ENCODE measurements at regions not wholly inside any gene's neighbourhood (a gene's known extent, or its start where the extent isn't known, plus 50 kb on each side); places are given as distances from the start of the nearest gene placed in this dataset.
"Not testable (repeated sequence)": the region's sequence is repeated elsewhere in the genome, so short reads cannot be mapped to it uniquely, and the experiment has no call there.

GRCh38 chr10:9254353-9254752, 1199.9 kb downstream of the GATA3 start:
- no peak for DNase-seq

GRCh38 chr10:9260690-9261089, 1206.2 kb downstream of the GATA3 start:
- DNase-seq: no peak

DNA sequence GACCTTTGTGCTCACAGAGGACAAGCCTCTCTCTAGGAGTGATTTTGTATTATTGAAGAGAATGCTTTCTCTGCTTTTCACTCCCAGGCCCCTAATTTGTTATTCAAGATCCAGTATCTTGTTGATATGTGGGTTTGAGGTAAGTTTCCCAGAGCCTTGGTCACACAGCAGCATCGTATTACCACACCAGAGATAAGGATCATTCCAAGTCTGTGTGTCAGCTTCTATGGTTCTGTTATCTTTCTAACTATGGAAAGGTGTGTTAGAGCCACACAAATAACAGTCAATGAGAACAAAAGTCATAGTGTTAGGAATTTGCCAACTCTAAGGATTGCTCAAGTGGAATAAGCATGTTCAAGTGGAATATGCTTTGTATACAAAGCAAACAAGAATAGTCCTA, 1208.3 kb downstream of the GATA3 start:
- DNase-seq: no peak

DNA sequence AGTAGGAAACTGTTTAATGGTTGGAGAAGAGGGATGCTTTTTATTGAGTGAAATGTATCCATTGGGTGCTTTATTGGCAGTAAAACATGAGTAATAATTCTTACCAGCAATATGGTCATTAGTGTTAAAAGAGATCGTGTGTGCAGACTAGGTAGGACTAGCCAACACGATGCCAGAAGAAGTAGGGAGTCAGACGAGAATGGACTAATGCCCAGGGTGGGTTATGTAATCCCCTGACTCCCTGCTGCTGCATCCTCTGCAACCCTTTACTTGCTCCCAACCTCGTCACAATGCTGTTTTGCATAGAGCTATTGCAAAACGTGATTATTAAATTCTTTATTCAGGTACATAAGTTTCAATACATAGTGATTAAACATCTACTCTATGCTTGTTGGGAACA, 1213.7 kb downstream of the GATA3 start:
- DNase-seq: no peak

GRCh38 chr10:9273126-9273833, 1218.8 kb downstream of the GATA3 start:
- not testable (repeated sequence) for DNase-seq

- no peak for DNase-seq
These were observed 1219.8 kb downstream of the GATA3 start for GRCh38 chr10:9274206-9274755.

- DNase-seq: no peak
These were observed 1221.4 kb downstream of the GATA3 start for GRCh38 chr10:9275861-9276260.

DNA sequence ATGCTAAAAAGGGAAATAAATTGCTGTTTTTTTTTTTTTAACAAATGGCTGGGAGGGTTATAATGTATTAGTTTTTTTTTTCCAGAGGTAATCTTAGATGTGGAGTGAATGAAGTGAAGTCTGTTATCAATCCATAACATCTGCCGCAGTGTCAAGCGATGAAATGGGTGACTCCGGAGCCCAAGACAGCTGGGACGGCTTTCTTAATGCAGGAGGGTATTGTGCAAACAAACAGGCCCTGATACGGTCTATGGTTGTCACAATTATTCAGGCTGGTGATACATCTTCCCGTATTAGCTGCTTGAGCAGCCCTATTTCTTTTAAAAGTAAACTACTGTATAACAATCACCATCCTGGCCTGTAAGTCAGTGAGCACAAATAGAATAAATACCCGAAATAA, 1231.2 kb downstream of the GATA3 start:
- no peak for DNase-seq

- DNase-seq: no peak
These were observed 1235.3 kb downstream of the GATA3 start for GRCh38 chr10:9289811-9290210.

- DNase-seq: no peak
These were observed 1236.6 kb downstream of the GATA3 start for GRCh38 chr10:9291081-9291480.

- DNase-seq: no peak
These were observed 1239.7 kb downstream of the GATA3 start for GRCh38 chr10:9294132-9294663.

DNA sequence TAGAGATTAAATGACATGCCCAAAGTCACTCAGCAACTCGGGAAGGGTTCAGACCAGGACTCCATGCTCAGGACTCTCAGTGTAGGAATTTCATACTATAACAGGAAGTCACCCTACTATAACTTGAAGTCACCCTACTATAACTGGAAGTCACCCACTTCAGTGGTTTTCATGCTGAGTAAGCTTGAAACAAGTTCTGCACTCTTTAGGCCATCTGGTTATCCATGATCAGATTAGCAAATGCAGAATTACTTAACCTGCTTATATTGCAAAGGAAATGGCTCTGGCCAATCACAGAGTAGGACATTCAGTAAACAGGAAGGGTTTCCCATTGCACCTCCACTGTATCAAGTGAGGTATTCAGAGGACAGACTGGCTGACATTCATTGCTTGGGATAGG, 1240.4 kb downstream of the GATA3 start:
- no peak for DNase-seq

- no peak for DNase-seq
These were observed 1241.7 kb downstream of the GATA3 start for GRCh38 chr10:9296190-9296589.

DNA sequence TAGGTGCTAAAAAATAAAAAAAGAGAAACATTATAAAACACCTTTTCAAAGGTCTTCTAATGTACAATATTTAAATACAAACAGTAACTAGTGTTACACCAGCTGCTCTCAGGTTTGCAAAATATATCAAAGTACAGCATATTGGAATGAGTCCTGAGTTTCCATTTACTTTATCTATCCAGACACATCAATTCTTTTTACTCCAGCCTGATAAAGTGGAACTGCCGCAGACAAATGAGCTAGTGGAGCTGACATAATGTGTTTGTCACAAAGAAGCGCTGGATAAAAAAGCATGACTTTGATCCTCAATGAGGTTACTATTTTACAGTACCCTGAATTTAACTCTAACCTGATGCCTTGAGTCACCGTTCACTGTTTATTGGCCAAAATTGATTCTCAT, 1243.1 kb downstream of the GATA3 start:
- no peak for DNase-seq

DNA sequence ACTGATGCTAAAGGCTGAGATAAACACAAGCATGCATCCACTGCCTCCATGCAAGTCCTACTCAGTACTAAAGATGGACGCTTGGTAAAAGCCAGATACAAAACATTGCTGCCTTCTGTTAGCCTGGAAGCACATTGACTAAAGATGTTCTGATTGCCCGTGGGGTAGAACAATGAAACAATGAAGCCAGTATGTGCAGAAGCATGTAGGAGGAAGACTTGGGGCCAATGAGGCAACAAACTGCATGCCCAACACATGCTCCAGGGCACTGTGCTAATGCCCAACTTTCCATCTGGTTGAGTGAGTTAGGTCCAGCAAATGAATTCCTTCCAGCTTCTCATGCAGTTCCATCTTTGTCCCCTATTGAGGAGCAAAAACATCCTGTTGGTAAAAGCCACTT, 1245.5 kb downstream of the GATA3 start:
- no peak for DNase-seq

- DNase-seq: no peak
These were observed 1246.7 kb downstream of the GATA3 start for GRCh38 chr10:9301148-9301547.

DNA sequence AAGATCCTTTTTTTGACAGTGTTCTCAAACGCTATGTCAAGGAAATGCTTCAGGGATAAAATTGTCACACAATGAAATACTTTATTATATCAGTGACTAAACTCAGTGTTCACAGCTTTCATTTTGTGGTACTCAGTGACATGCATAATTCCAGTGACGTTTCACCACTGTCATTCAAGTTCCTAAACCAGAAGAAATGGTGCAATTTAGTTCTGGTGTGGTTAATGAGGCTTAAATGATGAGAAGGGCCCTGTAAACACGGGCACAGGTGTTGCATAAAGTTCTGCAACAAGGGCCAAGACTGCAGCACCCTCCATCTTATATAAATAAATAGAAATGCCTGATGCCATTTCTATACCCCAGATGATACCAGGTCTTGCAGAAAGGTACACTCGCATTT, 1247.1 kb downstream of the GATA3 start:
- no peak for DNase-seq

- DNase-seq: no peak
These were observed 1247.8 kb downstream of the GATA3 start for GRCh38 chr10:9302140-9302746.

DNA sequence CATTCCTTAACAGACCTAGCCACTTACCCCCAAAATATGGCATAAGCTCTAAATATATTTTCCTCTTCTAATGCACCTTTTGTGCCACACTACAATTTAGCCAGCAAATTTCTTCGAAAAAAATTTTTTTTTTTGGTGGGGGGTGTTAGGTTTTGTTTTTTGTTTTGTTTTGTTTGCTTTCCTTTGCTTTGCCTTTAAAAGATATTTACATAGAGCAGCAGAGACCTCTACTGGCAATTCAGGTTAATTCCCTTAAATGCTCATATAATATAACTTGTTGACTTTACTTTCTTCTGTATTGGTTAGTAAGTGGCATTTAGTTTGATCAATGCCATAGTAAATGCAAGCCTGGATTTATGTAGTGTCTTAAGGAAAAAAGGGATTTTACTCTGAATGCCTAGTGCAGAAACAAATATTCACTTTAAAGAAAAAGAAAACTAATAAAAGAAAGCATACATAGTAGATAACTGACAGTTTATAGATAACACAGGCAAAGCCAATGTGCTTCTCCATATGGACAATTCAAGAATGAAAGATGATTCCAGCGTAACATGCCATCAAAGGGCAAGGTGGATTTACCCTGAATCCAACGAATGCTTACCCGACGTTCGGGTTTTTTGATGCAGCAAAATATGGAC, 1250.6 kb downstream of the GATA3 start:
- DNase-seq: no peak

GRCh38 chr10:9311702-9312499, 1257.4 kb downstream of the GATA3 start:
- DNase-seq: no peak

DNA sequence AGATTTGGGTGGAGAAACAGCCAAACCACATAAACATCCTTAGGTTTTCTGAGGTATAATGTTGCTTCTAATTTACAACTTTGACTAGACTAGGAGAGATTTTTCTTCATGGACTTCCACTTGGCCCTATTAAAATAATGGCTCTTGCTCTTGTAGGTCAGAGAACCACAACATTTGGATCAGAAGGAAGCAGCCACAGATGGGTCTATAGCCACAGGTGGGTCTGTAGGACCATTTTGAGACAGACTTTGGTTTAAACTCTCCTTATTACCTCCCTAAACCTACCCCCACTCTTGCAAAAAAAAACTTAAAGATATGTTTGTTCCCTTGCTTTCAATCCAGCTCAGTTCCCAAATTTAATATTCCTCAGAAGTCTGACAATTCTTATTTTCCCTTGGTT, 1260.8 kb downstream of the GATA3 start:
- DNase-seq: no peak

- DNase-seq: no peak
These were observed 1277.1 kb downstream of the GATA3 start for GRCh38 chr10:9331583-9332008.

- DNase-seq: no peak
These were observed 1279.8 kb downstream of the GATA3 start for GRCh38 chr10:9334270-9334669.

Measured in activated CD4-positive, alpha-beta T cell treated with anti-CD3 and anti-CD28 coated beads, Interleukin-2, amount 50 U/mL, for 4 hours (primary cell).